ENCODE measurements at regions not wholly inside any gene's neighbourhood (a gene's known extent, or its start where the extent isn't known, plus 50 kb on each side); places are given as distances from the start of the nearest gene placed in this dataset.

GRCh38 chr11:104370478-104370877, 206.5 kb upstream of the PDGFD start:
- TF ChIP-seq MEF2D (tag; conservative IDR thresholded peaks at IDR 0.05; ENCODE audit: low read depth) (no peak), FOXA1 (IDR thresholded peaks at IDR 0.05; ENCODE audit: borderline replicate concordance) (no peak), ZNF324 (CRISPR knock-in tag; IDR thresholded peaks at IDR 0.05) (no peak), BHLHE40 (IDR thresholded peaks at IDR 0.05; ENCODE audit: low read length) (no peak)
- TF ChIP-seq, protein P1, sequence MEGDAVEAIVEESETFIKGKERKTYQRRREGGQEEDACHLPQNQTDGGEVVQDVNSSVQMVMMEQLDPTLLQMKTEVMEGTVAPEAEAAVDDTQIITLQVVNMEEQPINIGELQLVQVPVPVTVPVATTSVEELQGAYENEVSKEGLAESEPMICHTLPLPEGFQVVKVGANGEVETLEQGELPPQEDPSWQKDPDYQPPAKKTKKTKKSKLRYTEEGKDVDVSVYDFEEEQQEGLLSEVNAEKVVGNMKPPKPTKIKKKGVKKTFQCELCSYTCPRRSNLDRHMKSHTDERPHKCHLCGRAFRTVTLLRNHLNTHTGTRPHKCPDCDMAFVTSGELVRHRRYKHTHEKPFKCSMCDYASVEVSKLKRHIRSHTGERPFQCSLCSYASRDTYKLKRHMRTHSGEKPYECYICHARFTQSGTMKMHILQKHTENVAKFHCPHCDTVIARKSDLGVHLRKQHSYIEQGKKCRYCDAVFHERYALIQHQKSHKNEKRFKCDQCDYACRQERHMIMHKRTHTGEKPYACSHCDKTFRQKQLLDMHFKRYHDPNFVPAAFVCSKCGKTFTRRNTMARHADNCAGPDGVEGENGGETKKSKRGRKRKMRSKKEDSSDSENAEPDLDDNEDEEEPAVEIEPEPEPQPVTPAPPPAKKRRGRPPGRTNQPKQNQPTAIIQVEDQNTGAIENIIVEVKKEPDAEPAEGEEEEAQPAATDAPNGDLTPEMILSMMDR (IDR thresholded peaks at IDR 0.05 in 2 of 3, conservative IDR thresholded peaks at IDR 0.05 in 1 of 3; ENCODE audit: insufficient read depth in 2 of 3, low read depth in 1 of 3, low read length in 3 of 3): no peak

All from K562 (cell line).